KMS-11 (cell line): ENCODE measurements at regions not wholly inside any gene's neighbourhood (a gene's known extent, or its start where the extent isn't known, plus 50 kb on each side); places are given as distances from the start of the nearest gene placed in this dataset.

Source experiments
- H2AFZ ChIP-seq: fragments of 200-600 bp; sonication (generic); 2 replicates; pipeline ENCODE4 v1.6.1; 2016; ENCODE audit warnings: antibody characterized with exemption, mixed run types, low read depth
- H3K27ac ChIP-seq: fragments of 200-600 bp; sonication (generic); 2 replicates; pipeline ENCODE4 v1.6.1; 2016; ENCODE audit warnings: mild to moderate bottlenecking, mixed run types
- H3K27me3 ChIP-seq: fragments of 200-600 bp; sonication (generic); 2 replicates; pipeline ENCODE4 v1.6.1; 2017; ENCODE audit warnings: mild to moderate bottlenecking, low read depth, mixed run types, moderate library complexity; ENCODE audit not compliant: insufficient read depth
- H3K36me3 ChIP-seq: fragments of 200-600 bp; sonication (generic); 2 replicates; pipeline ENCODE4 v1.6.1; 2017; ENCODE audit warnings: mild to moderate bottlenecking, mixed run types; ENCODE audit not compliant: insufficient read depth
- H3K4me1 ChIP-seq: fragments of 200-600 bp; sonication (generic); 2 replicates; pipeline ENCODE4 v1.6.1; 2016; ENCODE audit warnings: mild to moderate bottlenecking, low read depth, mixed run types; ENCODE audit not compliant: poor library complexity, severe bottlenecking
- H3K4me2 ChIP-seq: fragments of 200-600 bp; sonication (generic); 2 replicates; pipeline ENCODE4 v1.7.0; 2016; ENCODE audit warnings: mild to moderate bottlenecking, mixed run types
- H3K4me3 ChIP-seq: fragments of 200-600 bp; sonication (generic); IDR thresholded peaks from 2 replicates; pipeline ENCODE4 v1.6.1; 2017; ENCODE audit warnings: low read depth, low read length, mixed read lengths; ENCODE audit not compliant: insufficient read depth
- H3K79me2 ChIP-seq: fragments of 200-600 bp; sonication (generic); 2 replicates; pipeline ENCODE4 v1.6.1; 2016; ENCODE audit warnings: low read depth, mixed run types; ENCODE audit not compliant: insufficient read depth
- H3K9ac ChIP-seq: fragments of 200-600 bp; sonication (generic); 2 replicates; pipeline ENCODE4 v1.6.1; 2016; ENCODE audit warnings: mild to moderate bottlenecking, mixed run types
- H4K20me1 ChIP-seq: fragments of 200-600 bp; sonication (generic); 2 replicates; pipeline ENCODE4 v1.6.1; 2016; ENCODE audit warnings: mild to moderate bottlenecking, mixed run types; ENCODE audit not compliant: insufficient read depth
- TF ChIP-seq, protein P1 (sequence below): fragments of 200-600 bp; sonication (generic); conservative IDR thresholded peaks from 2 replicates; pipeline ENCODE4 v1.6.1; 2017; ENCODE audit warnings: low read depth, mild to moderate bottlenecking, antibody characterized with exemption, low read length, moderate library complexity, mixed read lengths

DNA sequence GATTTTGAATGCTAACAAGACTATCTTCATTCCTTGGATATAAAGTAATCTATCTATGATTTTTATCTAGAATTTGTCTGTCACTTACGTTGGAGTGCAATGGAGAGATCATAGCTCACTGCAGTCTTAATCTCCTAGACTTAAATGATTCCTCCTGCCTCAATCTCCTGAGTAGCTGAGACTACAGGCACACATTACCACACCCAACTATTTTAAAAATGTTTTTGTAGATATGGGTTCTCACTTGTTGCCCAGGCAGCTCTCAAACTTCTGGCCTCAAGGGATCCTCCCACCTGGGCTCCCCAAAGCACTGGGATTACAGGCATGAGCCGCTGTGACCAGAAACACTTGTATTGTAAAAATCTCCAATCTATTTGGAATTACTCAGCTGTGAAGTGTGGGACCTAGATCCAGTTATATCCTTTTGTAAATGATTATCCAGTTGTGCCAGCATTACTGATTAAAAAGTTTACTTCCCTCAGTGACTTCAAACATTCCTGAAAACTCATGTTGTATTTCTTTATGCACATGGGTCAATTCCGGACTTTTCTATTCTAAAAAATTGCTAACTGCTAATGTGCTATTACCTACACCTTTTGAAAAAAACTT, 1793.8 kb upstream of the WWC1 start:
- TF ChIP-seq, protein P1, sequence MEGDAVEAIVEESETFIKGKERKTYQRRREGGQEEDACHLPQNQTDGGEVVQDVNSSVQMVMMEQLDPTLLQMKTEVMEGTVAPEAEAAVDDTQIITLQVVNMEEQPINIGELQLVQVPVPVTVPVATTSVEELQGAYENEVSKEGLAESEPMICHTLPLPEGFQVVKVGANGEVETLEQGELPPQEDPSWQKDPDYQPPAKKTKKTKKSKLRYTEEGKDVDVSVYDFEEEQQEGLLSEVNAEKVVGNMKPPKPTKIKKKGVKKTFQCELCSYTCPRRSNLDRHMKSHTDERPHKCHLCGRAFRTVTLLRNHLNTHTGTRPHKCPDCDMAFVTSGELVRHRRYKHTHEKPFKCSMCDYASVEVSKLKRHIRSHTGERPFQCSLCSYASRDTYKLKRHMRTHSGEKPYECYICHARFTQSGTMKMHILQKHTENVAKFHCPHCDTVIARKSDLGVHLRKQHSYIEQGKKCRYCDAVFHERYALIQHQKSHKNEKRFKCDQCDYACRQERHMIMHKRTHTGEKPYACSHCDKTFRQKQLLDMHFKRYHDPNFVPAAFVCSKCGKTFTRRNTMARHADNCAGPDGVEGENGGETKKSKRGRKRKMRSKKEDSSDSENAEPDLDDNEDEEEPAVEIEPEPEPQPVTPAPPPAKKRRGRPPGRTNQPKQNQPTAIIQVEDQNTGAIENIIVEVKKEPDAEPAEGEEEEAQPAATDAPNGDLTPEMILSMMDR = no peak
- Histone ChIP-seq H3K36me3 (no peaks in the 10 kb centered on the region), H3K4me3 (no peak overlapping the region), H4K20me1 (no peaks in the 10 kb centered on the region), H2AFZ (no peak overlapping the region), H3K9ac (no peak overlapping the region), H3K27me3 (no peaks in the 10 kb centered on the region), H3K79me2 (no peaks in the 10 kb centered on the region), H3K27ac (no peak overlapping the region), H3K4me2 (no peak overlapping the region), H3K4me1 (no peaks in the 10 kb centered on the region)

DNA sequence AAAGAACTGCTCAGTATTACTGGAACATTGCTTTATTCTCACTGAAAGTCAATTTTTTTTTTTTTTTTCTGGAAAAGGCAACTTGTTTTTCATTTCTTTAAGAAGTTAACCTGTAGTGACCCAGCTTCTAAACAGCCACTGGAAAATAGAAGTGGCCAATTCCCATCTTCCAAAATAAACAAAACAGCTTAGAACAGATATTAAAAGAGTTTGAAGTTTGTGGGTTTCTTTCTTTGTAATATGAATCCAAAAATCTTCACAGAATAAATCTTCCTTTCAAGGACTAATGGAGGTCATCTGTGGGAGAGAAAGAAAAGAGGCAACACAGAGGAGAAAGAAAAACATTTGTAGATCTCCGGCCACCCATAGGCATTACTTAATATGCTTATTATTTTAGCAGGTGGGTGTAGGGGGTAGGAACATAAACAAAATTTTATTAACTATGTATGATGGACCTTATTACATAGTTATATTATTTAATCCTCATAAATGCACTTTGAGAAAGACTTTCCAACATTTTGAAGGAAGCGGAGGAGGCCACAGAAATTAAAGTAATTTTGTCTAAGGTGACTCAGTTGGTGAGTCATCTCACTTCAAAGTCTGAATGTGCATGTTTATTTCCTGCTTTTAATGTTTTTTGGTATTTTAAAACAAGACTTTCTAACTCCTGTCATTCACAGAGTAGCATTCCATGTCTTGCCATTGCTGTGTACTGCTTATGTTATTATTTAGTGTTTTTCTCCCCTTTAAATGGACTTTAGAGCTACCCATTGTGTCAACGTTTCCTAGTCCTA, 1791.8 kb upstream of the WWC1 start:
- H3K27ac ChIP-seq = no peak overlapping the region
- no peak overlapping the region for H3K9ac ChIP-seq
- H3K4me2 ChIP-seq = no peak overlapping the region
- H2AFZ ChIP-seq = no peak overlapping the region
- H3K36me3 ChIP-seq = no peaks in the 10 kb centered on the region
- H3K4me1 ChIP-seq = no peaks in the 10 kb centered on the region
- no peaks in the 10 kb centered on the region for H3K27me3 ChIP-seq
- TF ChIP-seq, protein P1 = no peak
- H3K79me2 ChIP-seq = no peaks in the 10 kb centered on the region
- no peaks in the 10 kb centered on the region for H4K20me1 ChIP-seq
- H3K4me3 ChIP-seq = no peak overlapping the region

DNA sequence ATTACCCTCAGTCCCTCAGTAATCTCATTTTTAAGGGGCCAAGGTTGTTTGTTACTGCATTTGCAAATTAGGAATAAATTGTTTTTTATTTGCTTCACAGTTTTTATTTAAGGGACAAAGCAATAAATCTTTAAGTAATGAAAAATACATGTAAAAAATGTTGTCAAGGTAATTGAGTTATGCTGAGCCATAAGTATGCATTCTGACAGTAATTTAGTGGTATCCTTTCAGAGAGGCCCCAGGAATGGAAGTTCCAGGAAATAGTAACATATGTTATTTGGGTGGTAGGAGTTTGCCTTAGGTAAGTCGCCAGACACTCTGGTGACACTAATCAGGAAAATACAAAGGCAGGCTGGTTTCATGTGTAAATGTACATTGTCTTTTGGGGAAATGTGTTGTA, 1787.9 kb upstream of the WWC1 start:
- Histone ChIP-seq H3K4me1 (no peaks in the 10 kb centered on the region), H3K27ac (no peak overlapping the region), H3K36me3 (no peaks in the 10 kb centered on the region), H3K4me2 (no peak overlapping the region), H2AFZ (no peak overlapping the region), H3K27me3 (no peaks in the 10 kb centered on the region), H3K9ac (no peak overlapping the region), H4K20me1 (no peaks in the 10 kb centered on the region), H3K4me3 (no peak overlapping the region), H3K79me2 (no peaks in the 10 kb centered on the region)
- TF ChIP-seq, protein P1 = no peak

DNA sequence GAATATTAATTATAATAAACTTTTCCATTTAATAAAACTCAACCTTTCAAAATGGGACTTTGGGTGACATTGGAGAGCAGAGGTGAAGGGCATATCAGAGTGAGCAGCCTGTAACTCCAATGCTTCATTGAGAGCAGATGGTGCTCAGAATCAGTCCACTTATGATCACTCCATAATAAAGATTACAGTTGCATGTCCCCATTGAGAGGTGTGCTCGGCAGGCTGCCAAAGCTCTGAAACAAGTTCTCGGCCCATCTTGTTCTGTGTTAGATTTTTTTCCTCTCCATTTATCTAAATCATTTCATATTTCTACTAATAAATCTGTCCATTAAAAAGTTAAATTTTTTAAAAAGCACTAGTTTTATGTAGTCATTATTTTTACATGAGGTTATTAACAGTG, 1786.4 kb upstream of the WWC1 start:
- Histone ChIP-seq H3K36me3 (no peaks in the 10 kb centered on the region), H3K9ac (no peak overlapping the region), H3K4me1 (no peaks in the 10 kb centered on the region), H3K27ac (no peak overlapping the region), H3K4me3 (no peak overlapping the region), H4K20me1 (no peaks in the 10 kb centered on the region), H3K79me2 (no peaks in the 10 kb centered on the region), H2AFZ (no peak overlapping the region), H3K4me2 (no peak overlapping the region), H3K27me3 (no peaks in the 10 kb centered on the region)
- TF ChIP-seq, protein P1 = no peak
